Naive thymus-derived CD4-positive, alpha-beta T cell (primary cell): ENCODE measurements at regions not wholly inside any gene's neighbourhood (a gene's known extent, or its start where the extent isn't known, plus 50 kb on each side); places are given as distances from the start of the nearest gene placed in this dataset.
A peak's percentile ranks its signal among the peaks of the same experiment; 100 is the strongest.

Experiments
- ATAC-seq: fragments of 150-1000 bp; cut with Tn5 transposase; 2 replicates; pipeline ENCODE4 v1.10.0; 2021; ENCODE audit warnings: mild to moderate bottlenecking, moderate library complexity
- CTCF ChIA-PET: fragments of 350-600 bp; sonication (Branson Sonifier 250); formaldehyde crosslinking; loops from one replicate; lab custom pipeline; 2021; ENCODE audit warnings: antibody characterized with exemption; lab: Charles Lee
- POLR2A ChIA-PET: fragments of 350-600 bp; sonication (Branson Sonifier 250); formaldehyde crosslinking; loops from one replicate; lab custom pipeline; 2021; ENCODE audit warnings: antibody characterized with exemption, inconsistent platforms; lab: Charles Lee
- DNase-seq, 9 donors: peaks; one replicate each; pipeline versions ENCODE4 v3.0.0 to v3.0.0-alpha.2; 2020 to 2022; ENCODE audit warnings: mixed read lengths in 1 of 9
- H3K27ac ChIP-seq: one replicate; pipeline ENCODE4 v1.7.0; 2013; ENCODE audit warnings: mild to moderate bottlenecking, low read depth, low read length, moderate library complexity
- H3K27me3 ChIP-seq, 2 donors: one replicate each; pipeline ENCODE4 v1.7.0; 2013; ENCODE audit warnings: low read length in 2 of 2, mild to moderate bottlenecking in 2 of 2, moderate library complexity in 2 of 2; ENCODE audit not compliant: control insufficient read depth in 2 of 2, insufficient read depth in 2 of 2
- H3K36me3 ChIP-seq, 3 experiments: 1 replicate in 2 of 3; 2 replicates in 1 of 3; pipeline ENCODE4 v1.7.0; 2013; ENCODE audit warnings: low read length in 3 of 3, mild to moderate bottlenecking in 3 of 3, moderate library complexity in 1 of 3; ENCODE audit not compliant: insufficient read depth in 3 of 3, control insufficient read depth in 2 of 3
- H3K4me1 ChIP-seq, 2 donors: one replicate each; pipeline ENCODE4 v1.7.0; 2013; ENCODE audit warnings: low read length in 2 of 2, mild to moderate bottlenecking in 2 of 2, moderate library complexity in 1 of 2; ENCODE audit not compliant: control insufficient read depth in 2 of 2, insufficient read depth in 2 of 2
- H3K4me3 ChIP-seq: 2 replicates; pipeline ENCODE4 v1.7.0; 2013; ENCODE audit warnings: mild to moderate bottlenecking, low read length
- H3K9me3 ChIP-seq, 3 experiments: 1 replicate in 2 of 3; 2 replicates in 1 of 3; pipeline ENCODE4 v1.7.0; 2013; ENCODE audit warnings: low read length in 3 of 3; ENCODE audit not compliant: control insufficient read depth in 2 of 3
- H3K27ac Mint-ChIP-seq, 9 donors: one replicate each; pipeline ENCODE4 v1.8.0; 2020 to 2022; ENCODE audit warnings: mixed read lengths in 9 of 9, mild to moderate bottlenecking in 8 of 9, moderate library complexity in 5 of 9, inconsistent platforms in 2 of 9
- H3K27me3 Mint-ChIP-seq, 5 donors: one replicate each; pipeline ENCODE4 v1.8.0; 2021 to 2022; ENCODE audit warnings: mixed read lengths in 5 of 5, mild to moderate bottlenecking in 1 of 5
- H3K36me3 Mint-ChIP-seq, 5 donors: one replicate each; pipeline ENCODE4 v1.8.0; 2020 to 2022; ENCODE audit warnings: mixed read lengths in 5 of 5, mild to moderate bottlenecking in 3 of 5, inconsistent platforms in 1 of 5
- H3K4me1 Mint-ChIP-seq, 7 donors: one replicate each; pipeline ENCODE4 v1.8.0; 2020 to 2022; ENCODE audit warnings: mixed read lengths in 7 of 7, mild to moderate bottlenecking in 3 of 7, inconsistent platforms in 1 of 7
- H3K4me3 Mint-ChIP-seq, 10 donors: one replicate each; pipeline ENCODE4 v1.8.0; 2020 to 2022; ENCODE audit warnings: mild to moderate bottlenecking in 10 of 10, mixed read lengths in 10 of 10, moderate library complexity in 6 of 10, inconsistent platforms in 2 of 10
- H3K9me3 Mint-ChIP-seq, 11 donors: one replicate each; pipeline ENCODE4 v1.8.0; 2020 to 2022; ENCODE audit warnings: mixed read lengths in 11 of 11, mild to moderate bottlenecking in 4 of 11, inconsistent platforms in 1 of 11, moderate library complexity in 1 of 11
- intact Hi-C, 2 donors: fragments of 100-400 bp; cut with micrococcal nuclease; formaldehyde crosslinking; loops; one replicate each; pipeline ENCODE4 v1.15.1; 2023

- Mint-ChIP-seq H3K4me3 (no peak overlapping the region), H3K9me3 (peaks cover 0 to 1% (median 0%) of the 10 kb centered on the region in 11 donors), H3K27me3 (no peaks in the 10 kb centered on the region), H3K36me3 (no peaks in the 10 kb centered on the region), H3K27ac (no peak overlapping the region), H3K4me1 (peaks cover 0 to 5% (median 0%) of the 10 kb centered on the region in 7 donors)
- H3K9me3 ChIP-seq: no peaks in the 10 kb centered on the region
- DNase-seq (no peak), ATAC-seq (no peak)
- H3K4me3 ChIP-seq: no peak overlapping the region
- H3K27me3 ChIP-seq: no peaks in the 10 kb centered on the region
- H3K27ac ChIP-seq: no peak overlapping the region
- no peaks in the 10 kb centered on the region for H3K4me1 ChIP-seq
- POLR2A ChIA-PET: no interaction called here
- no peaks in the 10 kb centered on the region for H3K36me3 ChIP-seq
- CTCF ChIA-PET: no interaction called here
- intact Hi-C loops: no loop called here
Observed at GRCh38 chrX:109925656-109926055, 77.3 kb upstream of the TMEM164 start.

DNA sequence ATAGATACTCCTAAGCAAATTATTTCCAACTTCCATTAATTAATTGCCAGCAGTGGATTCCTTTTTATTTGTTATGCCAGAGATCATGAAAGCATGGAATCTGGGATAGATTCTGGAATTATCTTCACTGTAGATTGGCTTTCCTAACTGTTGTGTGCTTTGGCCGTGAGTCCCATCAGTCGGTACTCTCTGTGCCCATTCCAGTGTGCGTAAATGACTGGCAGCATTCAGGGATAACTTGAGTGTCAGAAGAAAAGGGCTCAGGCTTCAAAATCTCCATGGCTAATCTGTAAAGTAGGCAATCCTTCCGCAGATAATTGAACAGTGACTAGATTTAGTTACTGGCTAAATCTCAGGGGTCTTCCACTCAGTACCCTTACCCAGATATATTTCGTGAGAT is 76.8 kb upstream of the TMEM164 start:
- H3K27me3 Mint-ChIP-seq: no peaks in the 10 kb centered on the region
- CTCF ChIA-PET: no interaction called here
- no peak overlapping the region for H3K27ac Mint-ChIP-seq
- H3K9me3 Mint-ChIP-seq: peaks cover 0 to 1% (median 0%) of the 10 kb centered on the region in 11 donors
- Histone ChIP-seq H3K4me3 (no peak overlapping the region), H3K27me3 (no peaks in the 10 kb centered on the region), H3K36me3 (no peaks in the 10 kb centered on the region), H3K4me1 (no peaks in the 10 kb centered on the region), H3K27ac (no peak overlapping the region), H3K9me3 (no peaks in the 10 kb centered on the region)
- no peak for DNase-seq
- H3K36me3 Mint-ChIP-seq: no peaks in the 10 kb centered on the region
- POLR2A ChIA-PET: no interaction called here
- H3K4me3 Mint-ChIP-seq: no peak overlapping the region
- peaks cover 0 to 5% (median 0%) of the 10 kb centered on the region in 7 donors for H3K4me1 Mint-ChIP-seq
- no peak for ATAC-seq
- intact Hi-C loops: no loop called here

DNA sequence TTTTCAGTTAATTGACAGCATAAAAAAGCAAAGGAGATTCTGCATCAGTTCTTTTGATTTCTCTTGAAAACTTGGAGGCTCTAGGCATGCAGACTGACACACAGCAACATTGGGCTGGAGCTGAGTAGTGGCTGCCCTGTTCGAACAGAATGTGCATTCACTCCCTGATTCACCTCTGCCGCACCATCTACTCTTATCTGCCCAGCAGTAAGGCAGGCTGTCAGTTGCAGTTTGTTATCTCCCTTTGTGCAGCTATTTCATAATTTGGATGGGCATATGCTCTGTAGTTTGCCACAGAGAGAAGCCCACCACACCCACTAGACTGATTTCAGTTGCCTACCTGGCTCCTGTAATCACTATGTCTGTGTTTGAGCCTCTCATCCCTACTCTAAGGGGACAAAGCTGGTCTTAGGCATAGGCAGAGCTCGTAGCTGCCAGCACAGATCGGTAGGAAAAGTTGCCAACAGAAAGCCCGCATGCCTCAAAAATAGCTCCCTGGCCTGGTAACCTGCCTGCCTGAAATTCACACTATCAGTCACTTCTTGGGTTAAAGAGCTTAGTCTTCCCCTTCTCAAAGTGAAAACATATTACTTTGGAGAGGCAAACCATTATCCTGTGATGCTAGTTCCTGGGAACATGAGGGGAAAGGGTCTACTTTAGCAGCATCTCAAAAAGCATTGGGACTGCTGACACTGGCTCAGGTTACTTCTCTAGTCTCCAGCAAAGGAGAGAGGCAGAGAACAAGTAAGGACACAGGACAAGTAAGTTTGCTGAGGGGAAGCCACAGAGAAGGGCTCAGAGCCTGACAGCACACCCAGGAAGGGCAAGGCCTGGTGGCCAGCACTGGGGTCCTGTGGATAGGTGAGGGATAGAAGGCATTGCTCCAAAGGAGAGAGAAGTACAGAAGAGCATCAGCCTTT is 75.9 kb upstream of the TMEM164 start:
- ChIA-PET CTCF (no interaction called here), POLR2A (no interaction called here)
- Mint-ChIP-seq H3K36me3 (no peaks in the 10 kb centered on the region), H3K9me3 (peaks cover 0 to 2% (median 0%) of the 10 kb centered on the region in 11 donors), H3K27me3 (no peaks in the 10 kb centered on the region), H3K4me1 (peaks cover 0 to 5% (median 0%) of the 10 kb centered on the region in 7 donors), H3K27ac (peak overlapping the region in 1 of 9 donors; percentile 62), H3K4me3 (no peak overlapping the region)
- Histone ChIP-seq H3K9me3 (no peaks in the 10 kb centered on the region), H3K27me3 (no peaks in the 10 kb centered on the region), H3K36me3 (no peaks in the 10 kb centered on the region), H3K4me1 (no peaks in the 10 kb centered on the region), H3K27ac (no peak overlapping the region), H3K4me3 (no peak overlapping the region)
- intact Hi-C loops: no loop called here
- ATAC-seq: no peak
- no peak for DNase-seq

DNA sequence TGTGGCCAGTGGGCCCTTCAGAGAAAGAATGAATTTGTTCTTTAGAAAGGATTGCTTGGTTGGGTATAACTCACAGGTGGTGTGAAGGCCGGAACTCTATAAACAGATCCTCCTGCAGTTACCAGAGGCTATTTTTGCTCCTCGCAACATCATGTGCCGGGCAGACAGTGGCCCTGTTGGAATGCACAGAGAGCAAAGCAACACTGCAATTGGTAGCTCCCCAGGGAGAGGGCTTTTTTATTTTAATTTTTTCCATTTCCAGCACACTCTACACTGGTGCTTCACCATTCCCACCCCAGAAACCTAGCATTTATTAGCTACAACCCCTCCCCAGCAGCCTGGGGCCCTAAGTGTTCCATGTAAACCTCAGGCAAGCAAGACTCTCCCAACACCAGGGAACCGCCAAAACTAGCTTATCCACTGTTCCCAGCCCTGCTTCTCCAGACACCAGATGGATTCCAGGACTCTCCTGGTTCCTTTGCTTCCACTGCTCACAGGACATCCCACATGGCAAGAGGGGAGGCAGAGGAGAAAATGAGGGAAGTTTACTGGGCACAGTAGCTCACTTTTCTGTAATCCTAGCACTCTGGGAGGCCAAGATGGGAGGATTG is 75.1 kb upstream of the TMEM164 start:
- no peak overlapping the region for H3K4me3 ChIP-seq
- DNase-seq: no peak
- CTCF ChIA-PET: no interaction called here
- Mint-ChIP-seq H3K27ac (no peak overlapping the region), H3K9me3 (peaks cover 0 to 2% (median 0%) of the 10 kb centered on the region in 11 donors), H3K4me1 (peaks cover 0 to 5% (median 0%) of the 10 kb centered on the region in 7 donors), H3K36me3 (no peaks in the 10 kb centered on the region), H3K27me3 (no peaks in the 10 kb centered on the region), H3K4me3 (no peak overlapping the region)
- H3K9me3 ChIP-seq: no peaks in the 10 kb centered on the region
- no peak overlapping the region for H3K27ac ChIP-seq
- intact Hi-C loops: no loop called here
- no peak for ATAC-seq
- no peaks in the 10 kb centered on the region for H3K36me3 ChIP-seq
- H3K4me1 ChIP-seq: no peaks in the 10 kb centered on the region
- H3K27me3 ChIP-seq: no peaks in the 10 kb centered on the region
- POLR2A ChIA-PET: no interaction called here

DNA sequence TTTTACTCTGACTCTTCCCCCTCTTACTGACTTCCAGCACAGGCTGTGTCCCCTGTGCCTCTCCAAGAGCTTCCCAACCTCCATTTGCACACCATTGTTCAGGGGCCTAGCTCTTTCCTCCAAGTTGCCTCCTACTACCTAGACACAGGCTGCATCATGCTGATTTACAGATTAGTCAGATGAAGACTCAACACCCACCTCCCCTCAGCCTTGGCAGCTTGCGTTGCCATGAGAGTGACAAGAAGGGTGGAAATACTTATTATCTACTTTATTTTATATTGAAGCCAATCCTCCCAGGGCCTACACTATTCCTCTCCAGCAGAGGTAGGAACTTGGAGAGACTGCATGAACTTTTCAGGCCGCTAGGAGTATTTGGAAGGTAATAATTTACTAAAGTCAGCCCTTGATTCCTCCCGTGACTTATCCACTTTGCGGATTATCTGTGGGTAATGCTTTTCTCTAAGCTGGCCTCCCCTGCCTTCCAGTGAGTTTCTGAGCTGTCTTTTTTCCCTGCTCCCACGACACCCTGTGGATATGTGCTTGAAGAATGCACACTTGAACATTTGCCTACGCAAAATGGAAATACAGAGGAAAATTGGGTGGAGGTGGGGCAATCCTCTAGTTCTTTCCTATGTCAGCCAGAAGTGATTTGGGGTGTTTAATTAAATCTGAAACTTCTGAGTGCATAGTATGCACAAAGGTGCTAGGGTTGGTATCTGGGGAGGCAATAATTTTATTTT is 74.1 kb upstream of the TMEM164 start:
- H3K9me3 ChIP-seq: no peaks in the 10 kb centered on the region
- ATAC-seq (no peak), DNase-seq (no peak)
- ChIA-PET CTCF (no interaction called here), POLR2A (no interaction called here)
- no peak overlapping the region for H3K27ac Mint-ChIP-seq
- no peaks in the 10 kb centered on the region for H3K27me3 Mint-ChIP-seq
- intact Hi-C loops: no loop called here
- no peak overlapping the region for H3K4me3 ChIP-seq
- H3K27ac ChIP-seq: no peak overlapping the region
- H3K4me1 Mint-ChIP-seq: peaks cover 0 to 5% (median 0%) of the 10 kb centered on the region in 7 donors
- H3K4me1 ChIP-seq: no peaks in the 10 kb centered on the region
- no peak overlapping the region for H3K4me3 Mint-ChIP-seq
- H3K9me3 Mint-ChIP-seq: peaks cover 0 to 4% (median 0%) of the 10 kb centered on the region in 11 donors
- H3K36me3 Mint-ChIP-seq: no peaks in the 10 kb centered on the region
- no peaks in the 10 kb centered on the region for H3K36me3 ChIP-seq
- H3K27me3 ChIP-seq: no peaks in the 10 kb centered on the region

GRCh38 chrX:109931677-109932076 is 71.2 kb upstream of the TMEM164 start:
- intact Hi-C loops: no loop called here
- H3K27me3 ChIP-seq: no peaks in the 10 kb centered on the region
- peaks cover 0 to 3% (median 0%) of the 10 kb centered on the region in 5 donors for H3K27me3 Mint-ChIP-seq
- ATAC-seq (no peak), DNase-seq (no peak)
- ChIA-PET CTCF (no interaction called here), POLR2A (no interaction called here)
- H3K9me3 Mint-ChIP-seq: peaks cover 0 to 6% (median 0%) of the 10 kb centered on the region in 11 donors
- peaks cover 0 to 1% (median 0%) of the 10 kb centered on the region in 7 donors for H3K4me1 Mint-ChIP-seq
- no peak overlapping the region for H3K27ac Mint-ChIP-seq
- H3K36me3 Mint-ChIP-seq: no peaks in the 10 kb centered on the region
- H3K4me1 ChIP-seq: no peaks in the 10 kb centered on the region
- no peaks in the 10 kb centered on the region for H3K9me3 ChIP-seq
- no peak overlapping the region for H3K4me3 Mint-ChIP-seq
- H3K36me3 ChIP-seq: no peaks in the 10 kb centered on the region
- no peak overlapping the region for H3K4me3 ChIP-seq
- H3K27ac ChIP-seq: no peak overlapping the region
